NB4 (cell line): ENCODE measurements at regions not wholly inside any gene's neighbourhood (a gene's known extent, or its start where the extent isn't known, plus 50 kb on each side); places are given as distances from the start of the nearest gene placed in this dataset.

ENCODE experiments used
- DNase-seq: peaks from one replicate; pipeline ENCODE4 v3.0.0; 2010; ENCODE audit warnings: low read depth
- H3K4me3 ChIP-seq: one replicate; pipeline ENCODE4 v1.5.1; 2011; ENCODE audit warnings: mild to moderate bottlenecking, low read depth, low read length, moderate library complexity
- MYC ChIP-seq: IDR thresholded peaks from 2 replicates; pipeline ENCODE4 v1.6.1; 2011; ENCODE audit warnings: low read depth, low read length
- POLR2A ChIP-seq: IDR thresholded peaks from 2 replicates; pipeline ENCODE4 v1.6.1; 2011; ENCODE audit warnings: mild to moderate bottlenecking; ENCODE audit not compliant: insufficient read length; ENCODE audit errors: extremely low read depth
- TF ChIP-seq, protein P1 (sequence below): IDR thresholded peaks from 2 replicates; pipeline ENCODE4 v1.6.1; 2011; ENCODE audit warnings: low read depth, low read length
- TF ChIP-seq, protein P2 (sequence below): IDR thresholded peaks from one replicate; pipeline ENCODE4 v1.5.1; 2012; ENCODE audit warnings: low read depth, low read length

DNA sequence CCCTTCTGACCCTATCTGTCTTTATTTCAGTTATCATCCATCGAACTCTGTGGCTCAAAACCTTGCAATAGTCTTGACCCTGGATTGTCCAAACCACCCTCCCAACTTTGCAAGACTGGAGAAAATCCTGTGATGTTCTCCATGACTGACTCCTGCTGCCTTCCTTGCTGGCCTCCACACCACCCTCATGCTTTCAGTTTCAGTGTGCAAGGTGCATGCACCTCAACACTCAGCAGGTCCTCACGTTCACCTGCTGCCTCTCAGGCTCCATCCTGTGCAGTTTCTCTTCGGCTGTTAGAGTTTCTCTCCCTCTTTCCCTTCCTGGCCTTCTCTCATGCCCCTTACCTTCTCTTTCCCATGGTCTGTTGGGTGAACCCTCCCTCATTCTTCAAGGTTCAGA lies 59.4 kb upstream of the ASIC2 start:
- no peak for TF ChIP-seq MYC
- TF ChIP-seq, protein P1, sequence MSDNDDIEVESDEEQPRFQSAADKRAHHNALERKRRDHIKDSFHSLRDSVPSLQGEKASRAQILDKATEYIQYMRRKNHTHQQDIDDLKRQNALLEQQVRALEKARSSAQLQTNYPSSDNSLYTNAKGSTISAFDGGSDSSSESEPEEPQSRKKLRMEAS: no peak
- no peak for TF ChIP-seq POLR2A
- TF ChIP-seq, protein P2, sequence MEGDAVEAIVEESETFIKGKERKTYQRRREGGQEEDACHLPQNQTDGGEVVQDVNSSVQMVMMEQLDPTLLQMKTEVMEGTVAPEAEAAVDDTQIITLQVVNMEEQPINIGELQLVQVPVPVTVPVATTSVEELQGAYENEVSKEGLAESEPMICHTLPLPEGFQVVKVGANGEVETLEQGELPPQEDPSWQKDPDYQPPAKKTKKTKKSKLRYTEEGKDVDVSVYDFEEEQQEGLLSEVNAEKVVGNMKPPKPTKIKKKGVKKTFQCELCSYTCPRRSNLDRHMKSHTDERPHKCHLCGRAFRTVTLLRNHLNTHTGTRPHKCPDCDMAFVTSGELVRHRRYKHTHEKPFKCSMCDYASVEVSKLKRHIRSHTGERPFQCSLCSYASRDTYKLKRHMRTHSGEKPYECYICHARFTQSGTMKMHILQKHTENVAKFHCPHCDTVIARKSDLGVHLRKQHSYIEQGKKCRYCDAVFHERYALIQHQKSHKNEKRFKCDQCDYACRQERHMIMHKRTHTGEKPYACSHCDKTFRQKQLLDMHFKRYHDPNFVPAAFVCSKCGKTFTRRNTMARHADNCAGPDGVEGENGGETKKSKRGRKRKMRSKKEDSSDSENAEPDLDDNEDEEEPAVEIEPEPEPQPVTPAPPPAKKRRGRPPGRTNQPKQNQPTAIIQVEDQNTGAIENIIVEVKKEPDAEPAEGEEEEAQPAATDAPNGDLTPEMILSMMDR: no peak
- DNase-seq: no peak
- H3K4me3 ChIP-seq: no peak overlapping the region

DNA sequence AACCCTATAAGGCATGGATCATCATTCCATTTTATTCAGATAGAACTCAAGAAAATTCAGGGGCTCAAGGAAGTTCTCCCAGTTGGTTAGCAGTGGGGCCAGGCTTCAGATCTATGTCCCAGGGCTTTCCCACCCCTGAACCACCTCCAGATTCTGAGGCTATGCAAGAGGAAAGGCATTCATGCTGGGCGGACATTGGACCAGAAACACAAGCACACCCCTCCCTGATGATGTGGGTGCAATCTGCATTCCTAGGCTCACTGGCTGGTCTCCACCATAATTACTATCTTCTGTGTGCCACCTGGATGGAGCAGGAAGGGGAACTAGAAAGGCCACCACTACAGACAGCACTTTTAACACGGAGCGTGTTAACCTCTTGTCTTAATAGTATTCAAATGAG lies 63.2 kb upstream of the ASIC2 start:
- H3K4me3 ChIP-seq: no peak overlapping the region
- DNase-seq: no peak
- TF ChIP-seq POLR2A (no peak), MYC (no peak)
- TF ChIP-seq, protein P1: no peak
- TF ChIP-seq, protein P2: no peak

DNA sequence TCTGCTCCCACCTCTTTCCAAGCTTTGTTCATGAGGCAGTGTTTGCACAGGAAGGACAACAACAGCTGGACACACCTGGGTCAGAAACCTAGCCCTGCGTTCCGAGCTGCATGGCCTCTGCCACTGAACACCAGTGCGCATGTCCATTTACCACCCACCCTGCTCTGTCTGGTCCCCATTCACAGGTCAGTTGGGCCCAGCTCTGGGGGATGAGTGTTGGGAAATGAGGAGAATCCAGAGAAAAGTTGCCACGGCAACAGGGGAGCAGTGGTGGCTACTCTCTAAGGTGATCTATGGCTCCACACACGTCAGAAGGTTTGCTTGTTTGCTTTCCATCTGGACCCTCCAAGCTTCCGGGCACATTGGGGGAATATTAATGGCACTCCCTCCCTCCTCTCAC lies 70.4 kb upstream of the ASIC2 start:
- no peak overlapping the region for H3K4me3 ChIP-seq
- DNase-seq: no peak
- TF ChIP-seq POLR2A (no peak), MYC (no peak)
- TF ChIP-seq, protein P2: no peak
- TF ChIP-seq, protein P1: no peak

DNA sequence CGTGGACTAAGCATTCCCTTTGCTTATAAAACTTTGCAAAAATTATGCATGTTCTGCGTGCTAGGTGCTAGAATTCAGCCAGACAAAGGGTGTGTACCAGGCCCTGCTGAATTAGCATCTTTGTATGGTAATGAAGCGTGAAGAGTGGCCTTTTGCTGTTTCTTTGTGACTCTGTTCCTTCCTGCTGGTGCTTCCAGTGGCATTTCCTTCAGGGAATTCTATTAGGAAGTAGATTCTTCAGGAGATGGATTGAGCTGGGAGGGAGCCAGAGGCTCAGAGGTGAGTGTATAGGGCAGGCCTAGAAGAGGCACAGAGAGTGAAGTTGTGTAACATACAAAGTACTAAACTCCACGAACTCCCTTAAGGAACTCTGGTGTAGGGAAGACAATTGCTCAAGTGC lies 73.9 kb upstream of the ASIC2 start:
- DNase-seq: no peak
- TF ChIP-seq MYC (no peak), POLR2A (no peak)
- TF ChIP-seq, protein P2: no peak
- TF ChIP-seq, protein P1: no peak
- H3K4me3 ChIP-seq: no peak overlapping the region

DNA sequence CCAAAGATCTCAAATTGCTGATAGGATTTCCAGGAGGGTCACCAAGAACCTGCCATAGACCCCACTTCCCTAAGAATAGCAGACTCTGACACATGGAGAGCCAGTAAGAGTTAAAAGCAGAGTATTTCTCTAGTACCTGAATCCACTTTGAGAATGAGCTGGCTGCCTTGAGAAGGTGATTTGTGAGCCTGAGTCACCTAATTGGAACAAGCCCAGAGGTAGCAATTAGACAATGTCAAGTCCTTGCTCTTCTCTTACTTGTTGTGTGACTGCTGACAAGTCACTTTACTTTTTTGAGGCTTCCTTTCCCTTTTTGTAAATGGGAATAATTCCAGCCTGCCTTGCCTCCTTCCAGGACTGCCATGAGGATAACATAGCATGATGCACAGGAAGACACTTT lies 76.1 kb upstream of the ASIC2 start:
- no peak for DNase-seq
- no peak overlapping the region for H3K4me3 ChIP-seq
- no peak for TF ChIP-seq POLR2A
- TF ChIP-seq, protein P2: no peak
- TF ChIP-seq, protein P1: no peak
- TF ChIP-seq MYC: no peak

DNA sequence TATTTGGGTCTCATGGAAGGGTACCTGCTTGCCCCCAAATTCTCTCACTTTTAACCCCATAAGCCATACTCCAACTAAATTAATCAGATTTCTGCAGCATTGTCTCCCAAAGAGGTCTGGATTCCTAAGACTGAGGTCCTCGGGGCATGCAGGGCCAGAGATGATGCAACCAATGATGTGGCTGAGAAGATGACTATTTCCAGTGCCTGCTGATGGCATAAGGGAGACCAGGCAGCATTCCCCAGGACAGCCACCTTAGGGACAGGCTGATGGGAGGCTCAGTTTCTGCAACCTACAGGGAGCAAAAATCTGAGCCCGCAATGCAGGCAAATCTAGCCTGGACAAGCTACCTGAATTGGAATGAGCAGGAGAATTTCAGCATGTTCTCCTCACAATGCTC lies 76.8 kb upstream of the ASIC2 start:
- DNase-seq: no peak
- TF ChIP-seq, protein P2: no peak
- TF ChIP-seq POLR2A (no peak), MYC (no peak)
- TF ChIP-seq, protein P1: no peak
- no peak overlapping the region for H3K4me3 ChIP-seq
